ENCODE measurements at regions not wholly inside any gene's neighbourhood (a gene's known extent, or its start where the extent isn't known, plus 50 kb on each side); places are given as distances from the start of the nearest gene placed in this dataset.

DNA sequence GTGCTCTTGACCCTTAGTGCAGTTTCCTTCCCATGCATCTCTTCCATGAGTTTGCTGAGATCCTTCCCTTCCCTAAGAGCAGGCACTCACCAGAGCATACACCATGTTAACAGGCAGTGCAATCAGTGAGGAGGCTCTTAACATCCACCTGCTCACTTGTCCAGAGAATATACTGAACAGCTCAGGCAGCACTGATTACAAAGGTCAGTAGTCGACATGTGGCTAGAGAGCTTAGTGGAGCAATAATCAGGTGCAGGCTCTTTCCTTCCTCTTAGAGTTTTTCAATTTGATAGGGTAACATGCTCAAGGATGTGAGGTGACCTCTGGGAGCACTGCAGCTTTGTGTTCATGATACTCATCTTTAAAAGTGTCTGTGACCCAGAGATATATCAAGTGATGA, 144.1 kb upstream of the SETBP1 start:
- 50 to 65% (median 62%) methylated on average over 1 of the region's 1 CpG for WGBS, 3 donors
- DNase-seq: no peak
- intact Hi-C loops (cut with DNase I): no loop called here
- Histone ChIP-seq H3K4me1 (ENCODE audit: insufficient read depth) (peaks cover 4% of the 10 kb centered on the region), H3K27me3 (no peaks in the 10 kb centered on the region), H3K27ac (no peak overlapping the region), H3K36me3 (no peaks in the 10 kb centered on the region), H3K4me3 (no peak overlapping the region), H3K9me3 (no peaks in the 10 kb centered on the region)
- TF ChIP-seq POLR2A (IDR thresholded peaks at IDR 0.05): no peak
- TF ChIP-seq, protein P1, sequence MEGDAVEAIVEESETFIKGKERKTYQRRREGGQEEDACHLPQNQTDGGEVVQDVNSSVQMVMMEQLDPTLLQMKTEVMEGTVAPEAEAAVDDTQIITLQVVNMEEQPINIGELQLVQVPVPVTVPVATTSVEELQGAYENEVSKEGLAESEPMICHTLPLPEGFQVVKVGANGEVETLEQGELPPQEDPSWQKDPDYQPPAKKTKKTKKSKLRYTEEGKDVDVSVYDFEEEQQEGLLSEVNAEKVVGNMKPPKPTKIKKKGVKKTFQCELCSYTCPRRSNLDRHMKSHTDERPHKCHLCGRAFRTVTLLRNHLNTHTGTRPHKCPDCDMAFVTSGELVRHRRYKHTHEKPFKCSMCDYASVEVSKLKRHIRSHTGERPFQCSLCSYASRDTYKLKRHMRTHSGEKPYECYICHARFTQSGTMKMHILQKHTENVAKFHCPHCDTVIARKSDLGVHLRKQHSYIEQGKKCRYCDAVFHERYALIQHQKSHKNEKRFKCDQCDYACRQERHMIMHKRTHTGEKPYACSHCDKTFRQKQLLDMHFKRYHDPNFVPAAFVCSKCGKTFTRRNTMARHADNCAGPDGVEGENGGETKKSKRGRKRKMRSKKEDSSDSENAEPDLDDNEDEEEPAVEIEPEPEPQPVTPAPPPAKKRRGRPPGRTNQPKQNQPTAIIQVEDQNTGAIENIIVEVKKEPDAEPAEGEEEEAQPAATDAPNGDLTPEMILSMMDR (IDR thresholded peaks at IDR 0.05): no peak
- TF ChIP-seq EP300 (IDR thresholded peaks at IDR 0.05): no peak

DNA sequence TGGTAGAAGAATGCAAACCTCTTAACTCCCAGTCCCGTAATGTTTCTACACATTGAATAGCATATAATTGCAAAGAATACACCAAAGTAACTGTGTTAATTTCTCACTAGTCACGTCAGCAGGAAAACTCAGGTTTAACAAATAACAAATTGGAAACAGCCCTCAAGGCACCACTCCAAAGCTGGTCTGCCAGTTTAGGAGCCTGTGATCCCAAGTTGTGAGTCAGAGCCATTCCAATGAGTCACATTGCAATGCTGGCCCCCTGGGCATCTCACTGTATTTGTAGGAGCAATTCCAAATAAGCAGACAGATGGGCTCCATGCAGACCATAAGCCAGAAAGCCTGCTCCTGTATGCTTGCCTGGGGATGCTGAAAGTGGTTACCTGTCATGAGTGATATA, 143.2 kb upstream of the SETBP1 start:
- H3K9me3 ChIP-seq: no peaks in the 10 kb centered on the region
- H3K36me3 ChIP-seq: no peaks in the 10 kb centered on the region
- H3K27ac ChIP-seq: no peak overlapping the region
- TF ChIP-seq EP300 (IDR thresholded peaks at IDR 0.05): no peak
- TF ChIP-seq, protein P1 (IDR thresholded peaks at IDR 0.05): no peak
- TF ChIP-seq POLR2A (IDR thresholded peaks at IDR 0.05): no peak
- no peaks in the 10 kb centered on the region for H3K27me3 ChIP-seq
- no peak overlapping the region for H3K4me3 ChIP-seq
- WGBS, 3 donors: 83 to 84% (median 84%) methylated on average over 2 of the region's 2 CpGs
- DNase-seq: no peak
- peaks cover 4% of the 10 kb centered on the region for H3K4me1 ChIP-seq (ENCODE audit: insufficient read depth)
- intact Hi-C loops (cut with DNase I): no loop called here

DNA sequence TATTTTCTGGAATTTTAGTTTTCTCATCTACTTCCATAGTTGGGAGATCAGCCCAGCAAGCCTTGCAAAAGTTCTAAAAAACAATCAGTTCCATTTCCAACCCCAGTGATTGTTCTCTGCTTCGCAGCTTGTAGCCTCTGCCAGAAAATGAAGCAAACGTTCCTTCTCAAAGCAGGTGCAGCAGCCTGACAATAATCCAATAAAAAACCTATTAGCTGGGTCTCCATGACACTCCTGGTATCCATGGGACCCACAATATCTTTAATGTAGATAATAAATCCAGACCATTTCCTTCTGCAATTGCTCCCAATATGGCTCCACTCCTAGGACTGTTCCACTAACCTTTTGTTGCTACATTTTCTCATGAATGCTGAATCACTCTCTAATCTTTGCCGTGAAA, 140.8 kb upstream of the SETBP1 start:
- TF ChIP-seq EP300 (IDR thresholded peaks at IDR 0.05): no peak
- TF ChIP-seq, protein P1 (IDR thresholded peaks at IDR 0.05): no peak

DNA sequence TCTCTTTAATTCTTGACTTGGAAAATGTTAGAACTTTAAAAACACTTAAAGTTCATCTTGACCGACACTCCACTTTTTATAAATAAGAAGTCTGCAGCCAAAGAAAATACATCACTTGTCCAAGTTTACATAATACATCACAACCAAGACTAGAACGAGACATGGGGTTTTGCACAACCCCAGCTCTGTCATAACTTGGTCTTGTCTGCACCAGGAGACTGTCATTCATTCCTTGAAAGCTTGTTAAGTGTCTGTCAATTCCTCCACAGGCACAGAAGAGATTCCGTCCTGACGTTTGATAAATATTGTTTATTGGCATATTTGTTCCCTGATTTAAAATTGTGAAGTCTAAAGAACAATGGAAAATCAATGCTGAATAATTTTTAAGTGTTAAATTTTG, 139.5 kb upstream of the SETBP1 start:
- TF ChIP-seq POLR2A (IDR thresholded peaks at IDR 0.05) (no peak), EP300 (IDR thresholded peaks at IDR 0.05) (no peak)
- TF ChIP-seq, protein P1 (IDR thresholded peaks at IDR 0.05): no peak
- Histone ChIP-seq H3K27ac (no peak overlapping the region), H3K4me1 (ENCODE audit: insufficient read depth) (peaks cover 4% of the 10 kb centered on the region), H3K4me3 (no peak overlapping the region), H3K27me3 (no peaks in the 10 kb centered on the region), H3K9me3 (no peaks in the 10 kb centered on the region), H3K36me3 (no peaks in the 10 kb centered on the region)
- intact Hi-C loops (cut with DNase I): no loop called here
- DNase-seq: no peak
- 13 to 26% (median 14%) methylated on average over 4 of the region's 4 CpGs for WGBS, 3 donors

More for the DNA sequence above, 140.8 kb upstream of the SETBP1 start:
- Histone ChIP-seq H3K9me3 (no peaks in the 10 kb centered on the region), H3K4me1 (ENCODE audit: insufficient read depth) (peaks cover 4% of the 10 kb centered on the region), H3K4me3 (no peak overlapping the region), H3K27me3 (no peaks in the 10 kb centered on the region), H3K27ac (no peak overlapping the region), H3K36me3 (no peaks in the 10 kb centered on the region)
- DNase-seq: no peak
- intact Hi-C loops (cut with DNase I): no loop called here
- 52 to 62% (median 61%) methylated on average over 3 of the region's 3 CpGs for WGBS, 3 donors

DNA sequence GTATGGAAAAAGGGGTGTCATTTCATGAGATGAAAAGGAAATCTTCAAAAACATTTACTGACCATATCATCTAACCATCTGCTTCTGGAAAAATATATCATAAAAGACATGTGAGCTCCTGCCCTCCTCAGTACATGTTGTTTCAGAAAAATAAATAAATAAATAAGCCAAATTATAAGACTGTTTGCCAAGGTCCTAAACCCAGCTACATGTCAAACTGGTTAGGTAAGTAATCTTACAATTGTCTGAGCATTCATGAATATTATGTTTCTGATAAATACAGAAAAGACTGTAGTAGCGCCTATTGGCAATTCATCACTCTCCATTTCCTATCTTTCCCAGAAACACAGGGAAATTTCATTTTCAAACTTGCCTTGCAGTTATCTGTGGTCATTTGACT, 138.9 kb upstream of the SETBP1 start:
- WGBS, 3 donors: 0 to 5% (median 4%) methylated on average over 1 of the region's 1 CpG
- H3K4me1 ChIP-seq (ENCODE audit: insufficient read depth): peaks cover 2% of the 10 kb centered on the region
- no peak for DNase-seq

More for the DNA sequence above, 138.9 kb upstream of the SETBP1 start:
- H3K9me3 ChIP-seq: no peaks in the 10 kb centered on the region
- H3K27ac ChIP-seq: no peak overlapping the region
- TF ChIP-seq, protein P1 (IDR thresholded peaks at IDR 0.05): no peak
- TF ChIP-seq EP300 (IDR thresholded peaks at IDR 0.05): no peak
- TF ChIP-seq POLR2A (IDR thresholded peaks at IDR 0.05): no peak
- no peak overlapping the region for H3K4me3 ChIP-seq
- no peaks in the 10 kb centered on the region for H3K27me3 ChIP-seq
- no peaks in the 10 kb centered on the region for H3K36me3 ChIP-seq
- intact Hi-C loops (cut with DNase I): no loop called here
